Vagina (tissue), 2 donors: ENCODE measurements at regions not wholly inside any gene's neighbourhood (a gene's known extent, or its start where the extent isn't known, plus 50 kb on each side); places are given as distances from the start of the nearest gene placed in this dataset.

Source experiments
- DNase-seq, 2 donors: peaks; one replicate each; pipeline ENCODE4 v3.0.0-alpha.2; 2017; ENCODE audit errors: extremely low spot score in 2 of 2
- H3K27ac ChIP-seq: fragments of 200-600 bp; sonication (generic); one replicate; pipeline ENCODE4 v1.5.1; 2019
- H3K27me3 ChIP-seq: fragments of 200-600 bp; sonication (generic); one replicate; pipeline ENCODE4 v1.5.1; 2019
- H3K36me3 ChIP-seq, 2 donors: fragments of 200-600 bp; sonication (generic); one replicate each; pipeline ENCODE4 v1.5.1; 2017 to 2019
- H3K4me1 ChIP-seq: fragments of 200-600 bp; sonication (generic); one replicate; pipeline ENCODE4 v1.5.1; 2019
- H3K4me3 ChIP-seq, 2 donors: fragments of 200-600 bp; sonication (generic); 1 replicate in 1 of 2; 2 replicates in 1 of 2; pipeline ENCODE4 v1.5.1; 2016 to 2019
- H3K9me3 ChIP-seq: fragments of 200-600 bp; sonication (generic); one replicate; pipeline ENCODE4 v1.5.1; 2019
- POLR2A ChIP-seq, 2 donors: fragments of 450-650 bp; IDR thresholded peaks; one replicate each; pipeline ENCODE4 v1.6.1; 2017; ENCODE audit warnings: antibody characterized with exemption in 2 of 2, mild to moderate bottlenecking in 2 of 2, moderate library complexity in 2 of 2
- POLR2AphosphoS5 ChIP-seq, 2 donors: sonication (generic); formaldehyde crosslinking; IDR thresholded peaks; one replicate each; pipeline ENCODE4 v1.9.0; 2017; ENCODE audit warnings: antibody characterized with exemption in 2 of 2, mild to moderate bottlenecking in 2 of 2, low read depth in 1 of 2; ENCODE audit not compliant: insufficient read depth in 1 of 2
- intact Hi-C: fragments of 100-400 bp; cut with DNase I; formaldehyde crosslinking; loops from one replicate; pipeline ENCODE4 v1.15.1; 2023
- TF ChIP-seq, protein P1 (sequence below), 3 experiments: fragments of 450-650 bp in 2 of 3; fragments of 200-600 bp in 1 of 3; sonication (generic) in 1 of 3; IDR thresholded peaks; one replicate each; pipeline ENCODE4 v1.5.1; 2017 to 2019; ENCODE audit warnings: antibody characterized with exemption in 3 of 3, mild to moderate bottlenecking in 2 of 3, moderate library complexity in 2 of 3

DNA sequence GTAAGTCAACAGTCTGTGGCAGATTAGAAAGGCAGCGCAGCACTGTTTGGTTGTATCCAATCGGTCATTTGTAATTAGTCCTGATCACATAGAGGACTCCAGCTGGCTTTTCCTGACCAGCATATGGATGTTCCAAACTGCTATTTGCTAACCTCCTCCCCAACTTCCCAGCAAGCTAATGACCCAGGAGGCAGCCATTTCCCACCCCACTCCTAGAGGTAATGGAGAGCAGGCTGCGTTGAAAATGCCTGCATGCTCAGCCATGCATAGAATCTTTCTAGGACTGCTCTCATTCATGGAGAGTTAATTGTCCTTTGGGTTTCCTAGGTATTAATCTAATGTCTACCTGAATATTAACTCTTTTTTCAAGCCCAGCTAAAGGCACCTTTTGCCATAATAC lies 850.6 kb upstream of the WWC1 start:
- DNase-seq, result no peak
- Histone ChIP-seq H3K4me1 (no peaks in the 10 kb centered on the region), H3K27me3 (no peaks in the 10 kb centered on the region), H3K36me3 (no peaks in the 10 kb centered on the region), H3K9me3 (no peaks in the 10 kb centered on the region), H3K4me3 (no peak overlapping the region), H3K27ac (no peak overlapping the region)
- intact Hi-C loops, result no loop called here
- no peak for TF ChIP-seq POLR2AphosphoS5 (IDR thresholded peaks at IDR 0.05; ENCODE audit: insufficient read depth in 1 of 2, low read depth in 1 of 2)
- no peak for TF ChIP-seq POLR2A (IDR thresholded peaks at IDR 0.05)
- TF ChIP-seq, protein P1, sequence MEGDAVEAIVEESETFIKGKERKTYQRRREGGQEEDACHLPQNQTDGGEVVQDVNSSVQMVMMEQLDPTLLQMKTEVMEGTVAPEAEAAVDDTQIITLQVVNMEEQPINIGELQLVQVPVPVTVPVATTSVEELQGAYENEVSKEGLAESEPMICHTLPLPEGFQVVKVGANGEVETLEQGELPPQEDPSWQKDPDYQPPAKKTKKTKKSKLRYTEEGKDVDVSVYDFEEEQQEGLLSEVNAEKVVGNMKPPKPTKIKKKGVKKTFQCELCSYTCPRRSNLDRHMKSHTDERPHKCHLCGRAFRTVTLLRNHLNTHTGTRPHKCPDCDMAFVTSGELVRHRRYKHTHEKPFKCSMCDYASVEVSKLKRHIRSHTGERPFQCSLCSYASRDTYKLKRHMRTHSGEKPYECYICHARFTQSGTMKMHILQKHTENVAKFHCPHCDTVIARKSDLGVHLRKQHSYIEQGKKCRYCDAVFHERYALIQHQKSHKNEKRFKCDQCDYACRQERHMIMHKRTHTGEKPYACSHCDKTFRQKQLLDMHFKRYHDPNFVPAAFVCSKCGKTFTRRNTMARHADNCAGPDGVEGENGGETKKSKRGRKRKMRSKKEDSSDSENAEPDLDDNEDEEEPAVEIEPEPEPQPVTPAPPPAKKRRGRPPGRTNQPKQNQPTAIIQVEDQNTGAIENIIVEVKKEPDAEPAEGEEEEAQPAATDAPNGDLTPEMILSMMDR (IDR thresholded peaks at IDR 0.05), result no peak

DNA sequence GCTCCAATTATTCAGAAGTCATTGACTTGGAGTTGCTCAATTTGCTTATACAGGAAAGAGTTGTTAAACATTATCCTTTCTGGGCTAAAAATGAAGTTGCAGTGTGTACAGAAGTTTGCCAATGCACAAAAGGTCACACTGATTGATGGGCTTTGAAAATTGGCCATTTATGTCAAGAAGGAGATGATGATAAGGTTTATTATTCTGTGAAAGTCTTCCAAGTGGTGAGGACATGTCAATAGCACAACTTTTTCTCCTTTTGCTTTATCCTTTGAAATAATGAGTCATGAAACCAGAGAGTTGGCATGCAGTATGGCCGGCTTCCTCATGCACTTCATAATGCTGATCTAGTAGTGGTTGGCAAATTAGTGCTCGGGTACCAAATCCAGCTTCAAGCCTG lies 848.5 kb upstream of the WWC1 start:
- intact Hi-C loops, result no loop called here
- H3K4me3 ChIP-seq, result no peak overlapping the region
- H3K9me3 ChIP-seq, result no peaks in the 10 kb centered on the region
- no peak overlapping the region for H3K27ac ChIP-seq
- no peaks in the 10 kb centered on the region for H3K4me1 ChIP-seq
- TF ChIP-seq POLR2A (IDR thresholded peaks at IDR 0.05) (no peak), POLR2AphosphoS5 (IDR thresholded peaks at IDR 0.05; ENCODE audit: insufficient read depth in 1 of 2, low read depth in 1 of 2) (no peak)
- TF ChIP-seq, protein P1 (IDR thresholded peaks at IDR 0.05), result no peak
- no peaks in the 10 kb centered on the region for H3K27me3 ChIP-seq
- no peaks in the 10 kb centered on the region for H3K36me3 ChIP-seq
- DNase-seq, result no peak

DNA sequence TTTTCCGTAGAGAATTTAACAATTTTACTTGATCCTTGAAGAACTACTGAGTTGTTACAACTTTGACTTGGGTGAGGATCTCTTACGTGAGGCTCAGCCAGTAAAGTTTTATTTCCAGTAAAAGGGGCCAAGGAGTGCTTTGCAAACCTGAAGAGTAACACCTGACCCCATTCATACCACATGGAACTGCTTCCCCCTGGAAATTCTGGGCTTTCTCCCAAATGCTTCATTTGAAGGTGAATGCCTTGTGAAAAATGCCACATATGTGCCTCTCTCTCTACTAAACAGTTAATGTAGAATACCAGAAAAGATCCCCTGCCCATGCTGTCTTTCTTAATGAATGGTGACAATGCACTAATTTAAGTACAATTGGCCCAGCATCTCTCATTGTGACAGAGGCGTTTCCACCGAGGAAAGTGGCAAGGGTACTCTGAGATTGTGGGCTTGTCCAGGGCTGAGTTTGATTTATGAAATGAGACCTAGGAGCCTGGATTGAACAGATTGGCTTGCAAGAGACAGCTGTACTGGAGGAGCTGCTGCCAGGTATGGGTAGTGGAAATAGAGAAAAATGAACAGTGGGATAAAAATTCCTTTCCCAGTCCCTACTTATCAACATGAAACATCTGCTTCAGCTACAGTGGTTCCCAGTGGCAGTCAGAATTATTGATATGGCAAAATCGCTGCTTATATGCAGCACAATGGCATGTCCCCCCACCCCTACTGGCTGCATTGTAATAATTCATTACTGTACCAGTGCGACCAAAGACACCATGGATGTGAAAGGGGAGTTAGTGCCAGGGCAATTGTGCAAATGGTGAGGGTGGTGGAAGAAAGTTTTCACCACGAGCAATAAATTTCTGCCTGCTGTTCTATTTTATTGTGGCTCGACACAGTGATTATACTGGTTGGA lies 843.7 kb upstream of the WWC1 start:
- TF ChIP-seq POLR2AphosphoS5 (IDR thresholded peaks at IDR 0.05; ENCODE audit: insufficient read depth in 1 of 2, low read depth in 1 of 2) (no peak), POLR2A (IDR thresholded peaks at IDR 0.05) (no peak)
- TF ChIP-seq, protein P1 (IDR thresholded peaks at IDR 0.05), result no peak
- Histone ChIP-seq H3K27ac (no peak overlapping the region), H3K9me3 (no peaks in the 10 kb centered on the region), H3K36me3 (no peaks in the 10 kb centered on the region), H3K4me1 (no peaks in the 10 kb centered on the region), H3K27me3 (no peaks in the 10 kb centered on the region), H3K4me3 (no peak overlapping the region)
- DNase-seq, result no peak
- intact Hi-C loops, result no loop called here

DNA sequence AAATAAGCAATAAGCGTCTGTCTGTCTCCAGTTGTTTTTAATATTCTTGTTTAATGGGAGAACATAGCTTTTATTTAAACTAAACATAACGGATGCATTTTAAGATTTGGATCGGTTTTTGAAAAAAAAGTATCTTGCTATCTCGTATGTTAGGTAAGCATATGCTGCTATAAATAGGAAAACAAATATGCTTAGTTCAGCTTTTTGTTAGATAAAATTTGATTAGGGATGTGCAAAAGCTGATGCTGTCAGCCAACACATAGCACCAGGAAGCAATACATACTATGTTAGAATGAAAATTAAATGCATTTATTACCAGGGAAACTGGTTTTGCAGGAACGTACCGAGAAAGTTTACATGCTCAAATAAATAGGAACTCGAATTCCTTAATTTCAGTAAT lies 843.1 kb upstream of the WWC1 start:
- Histone ChIP-seq H3K4me1 (no peaks in the 10 kb centered on the region), H3K36me3 (no peaks in the 10 kb centered on the region), H3K9me3 (no peaks in the 10 kb centered on the region), H3K4me3 (no peak overlapping the region), H3K27me3 (no peaks in the 10 kb centered on the region), H3K27ac (no peak overlapping the region)
- intact Hi-C loops, result no loop called here
- TF ChIP-seq POLR2AphosphoS5 (IDR thresholded peaks at IDR 0.05; ENCODE audit: insufficient read depth in 1 of 2, low read depth in 1 of 2) (no peak), POLR2A (IDR thresholded peaks at IDR 0.05) (no peak)
- TF ChIP-seq, protein P1 (IDR thresholded peaks at IDR 0.05), result no peak
- no peak for DNase-seq

DNA sequence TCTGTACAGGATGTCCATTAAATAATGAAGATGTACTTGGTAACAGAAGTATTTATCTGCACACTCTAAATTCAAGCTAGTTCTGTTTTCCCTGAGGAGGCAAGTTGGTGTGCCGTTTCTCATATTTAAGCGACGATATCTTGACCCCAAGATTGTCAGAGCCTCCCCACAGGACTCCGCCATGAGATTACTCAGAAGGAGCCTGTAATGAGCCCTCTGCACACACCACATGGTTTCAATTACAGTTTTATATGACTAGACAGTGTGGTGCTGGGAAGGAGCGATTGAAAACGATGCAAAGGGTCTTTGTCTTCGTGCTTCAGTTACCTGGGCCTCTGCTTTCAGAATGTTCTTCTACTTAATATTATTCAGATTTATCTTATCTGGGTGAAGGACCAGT lies 840.4 kb upstream of the WWC1 start:
- H3K4me3 ChIP-seq, result no peak overlapping the region
- H3K36me3 ChIP-seq, result no peaks in the 10 kb centered on the region
- H3K9me3 ChIP-seq, result no peaks in the 10 kb centered on the region
- intact Hi-C loops, result no loop called here
- H3K27ac ChIP-seq, result no peak overlapping the region
- no peaks in the 10 kb centered on the region for H3K27me3 ChIP-seq
- no peak for DNase-seq
- no peaks in the 10 kb centered on the region for H3K4me1 ChIP-seq
- TF ChIP-seq POLR2A (IDR thresholded peaks at IDR 0.05) (no peak), POLR2AphosphoS5 (IDR thresholded peaks at IDR 0.05; ENCODE audit: insufficient read depth in 1 of 2, low read depth in 1 of 2) (no peak)
- TF ChIP-seq, protein P1 (IDR thresholded peaks at IDR 0.05), result no peak
